ENCODE measurements at regions not wholly inside any gene's neighbourhood (a gene's known extent, or its start where the extent isn't known, plus 50 kb on each side); places are given as distances from the start of the nearest gene placed in this dataset.

- TF ChIP-seq SIRT6 (IDR thresholded peaks at IDR 0.05; ENCODE audit: low read length) (no peak), ATF3 (IDR thresholded peaks at IDR 0.05; ENCODE audit: insufficient read depth, low read depth, low read length) (no peak), EGR1 (IDR thresholded peaks at IDR 0.05; ENCODE audit: borderline replicate concordance, low read depth, low read length) (no peak), CHD1 (IDR thresholded peaks at IDR 0.05; ENCODE audit: low read depth, low read length) (no peak), CTBP2 (IDR thresholded peaks at IDR 0.05; ENCODE audit: borderline replicate concordance, insufficient read depth, insufficient read length, low read length) (no peak), SRF (IDR thresholded peaks at IDR 0.05; ENCODE audit: low read depth, low read length) (no peak), ATF2 (IDR thresholded peaks at IDR 0.05; ENCODE audit: low read length) (no peak), JUN (IDR thresholded peaks at IDR 0.05; ENCODE audit: low read depth, low read length) (no peak)
Observed at GRCh38 chr16:79297805-79298204, 302.7 kb downstream of the MAF start (continued).

All from H1 (cell line).